ENCODE measurements at regions not wholly inside any gene's neighbourhood (a gene's known extent, or its start where the extent isn't known, plus 50 kb on each side); places are given as distances from the start of the nearest gene placed in this dataset.
"Not testable (repeated sequence)": the region's sequence is repeated elsewhere in the genome, so short reads cannot be mapped to it uniquely, and the experiment has no call there.

GRCh38 chr13:18869365-18869764, 312.3 kb downstream of the TUBA3C start:
- H3K36me3 ChIP-seq (ENCODE audit: control insufficient read depth in 1 of 2, insufficient read depth in 2 of 2, low read length in 2 of 2); H3K27ac ChIP-seq (ENCODE audit: low read depth, low read length); H3K9ac ChIP-seq (ENCODE audit: low read depth in 1 of 2, low read length in 2 of 2); H3K27me3 ChIP-seq (ENCODE audit: control insufficient read depth in 1 of 2, insufficient read depth in 2 of 2, low read length in 2 of 2); H3K9me3 ChIP-seq (ENCODE audit: control insufficient read depth in 1 of 2, low read length in 2 of 2); H3K4me1 ChIP-seq (ENCODE audit: control insufficient read depth in 1 of 2, insufficient read depth in 2 of 2, low read length in 2 of 2); H3K4me3 ChIP-seq (ENCODE audit: low read depth in 1 of 2, low read length in 2 of 2): not testable (repeated sequence)

DNA sequence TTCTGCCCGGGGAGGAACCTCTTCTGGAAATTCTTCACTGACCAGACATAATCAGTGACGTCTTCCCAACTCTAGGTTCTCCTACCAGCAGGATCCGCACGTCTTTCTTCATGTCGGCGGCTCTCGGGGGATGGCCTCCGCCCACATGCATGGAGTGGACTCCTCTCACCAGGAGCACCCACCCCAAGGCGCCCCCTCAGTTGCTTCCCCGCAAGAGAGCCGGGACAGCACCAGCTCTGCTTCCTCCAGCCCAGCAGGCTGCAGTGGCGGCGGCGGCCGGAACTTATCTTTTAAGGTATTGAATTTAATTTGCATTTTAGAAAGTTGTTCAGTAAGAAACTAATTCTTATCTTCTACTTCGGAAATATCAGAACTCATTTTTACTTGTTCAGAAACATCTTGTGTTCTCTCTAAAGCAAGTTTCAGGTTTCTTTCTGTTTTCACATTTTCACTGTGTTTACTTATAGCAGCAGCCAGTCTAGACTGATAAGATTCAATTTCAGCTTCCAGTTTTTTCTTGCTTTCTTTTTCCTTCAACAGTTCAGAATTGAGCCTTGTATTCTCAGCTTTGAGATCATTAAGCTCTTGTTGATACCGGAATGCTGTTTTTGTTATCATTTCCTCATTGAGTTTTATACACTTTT, 343.5 kb downstream of the TUBA3C start:
- not testable (repeated sequence) for H3K4me1 ChIP-seq (ENCODE audit: control insufficient read depth in 1 of 2, insufficient read depth in 2 of 2, low read length in 2 of 2); H3K27me3 ChIP-seq (ENCODE audit: control insufficient read depth in 1 of 2, insufficient read depth in 2 of 2, low read length in 2 of 2); H3K36me3 ChIP-seq (ENCODE audit: control insufficient read depth in 1 of 2, insufficient read depth in 2 of 2, low read length in 2 of 2); H3K9ac ChIP-seq (ENCODE audit: low read depth in 1 of 2, low read length in 2 of 2); H3K27ac ChIP-seq (ENCODE audit: low read depth, low read length); H3K4me3 ChIP-seq (ENCODE audit: low read depth in 1 of 2, low read length in 2 of 2); H3K9me3 ChIP-seq (ENCODE audit: control insufficient read depth in 1 of 2, low read length in 2 of 2)

GRCh38 chr13:18837179-18837745, 344.4 kb downstream of the TUBA3C start:
- H3K27me3 ChIP-seq (ENCODE audit: control insufficient read depth in 1 of 2, insufficient read depth in 2 of 2, low read length in 2 of 2); H3K4me3 ChIP-seq (ENCODE audit: low read depth in 1 of 2, low read length in 2 of 2); H3K27ac ChIP-seq (ENCODE audit: low read depth, low read length); H3K9ac ChIP-seq (ENCODE audit: low read depth in 1 of 2, low read length in 2 of 2); H3K4me1 ChIP-seq (ENCODE audit: control insufficient read depth in 1 of 2, insufficient read depth in 2 of 2, low read length in 2 of 2); H3K36me3 ChIP-seq (ENCODE audit: control insufficient read depth in 1 of 2, insufficient read depth in 2 of 2, low read length in 2 of 2); H3K9me3 ChIP-seq (ENCODE audit: control insufficient read depth in 1 of 2, low read length in 2 of 2): not testable (repeated sequence)

- H3K27me3 ChIP-seq (ENCODE audit: control insufficient read depth in 1 of 2, insufficient read depth in 2 of 2, low read length in 2 of 2); H3K36me3 ChIP-seq (ENCODE audit: control insufficient read depth in 1 of 2, insufficient read depth in 2 of 2, low read length in 2 of 2); H3K9me3 ChIP-seq (ENCODE audit: control insufficient read depth in 1 of 2, low read length in 2 of 2); H3K4me1 ChIP-seq (ENCODE audit: control insufficient read depth in 1 of 2, insufficient read depth in 2 of 2, low read length in 2 of 2); H3K9ac ChIP-seq (ENCODE audit: low read depth in 1 of 2, low read length in 2 of 2); H3K27ac ChIP-seq (ENCODE audit: low read depth, low read length); H3K4me3 ChIP-seq (ENCODE audit: low read depth in 1 of 2, low read length in 2 of 2): not testable (repeated sequence)
Measured at GRCh38 chr13:18836371-18837178, 345.0 kb downstream of the TUBA3C start.

- H3K4me1 ChIP-seq (ENCODE audit: control insufficient read depth in 1 of 2, insufficient read depth in 2 of 2, low read length in 2 of 2); H3K36me3 ChIP-seq (ENCODE audit: control insufficient read depth in 1 of 2, insufficient read depth in 2 of 2, low read length in 2 of 2); H3K9ac ChIP-seq (ENCODE audit: low read depth in 1 of 2, low read length in 2 of 2); H3K27ac ChIP-seq (ENCODE audit: low read depth, low read length); H3K4me3 ChIP-seq (ENCODE audit: low read depth in 1 of 2, low read length in 2 of 2); H3K9me3 ChIP-seq (ENCODE audit: control insufficient read depth in 1 of 2, low read length in 2 of 2); H3K27me3 ChIP-seq (ENCODE audit: control insufficient read depth in 1 of 2, insufficient read depth in 2 of 2, low read length in 2 of 2): not testable (repeated sequence)
Measured at GRCh38 chr13:18835754-18836153, 345.9 kb downstream of the TUBA3C start.

DNA sequence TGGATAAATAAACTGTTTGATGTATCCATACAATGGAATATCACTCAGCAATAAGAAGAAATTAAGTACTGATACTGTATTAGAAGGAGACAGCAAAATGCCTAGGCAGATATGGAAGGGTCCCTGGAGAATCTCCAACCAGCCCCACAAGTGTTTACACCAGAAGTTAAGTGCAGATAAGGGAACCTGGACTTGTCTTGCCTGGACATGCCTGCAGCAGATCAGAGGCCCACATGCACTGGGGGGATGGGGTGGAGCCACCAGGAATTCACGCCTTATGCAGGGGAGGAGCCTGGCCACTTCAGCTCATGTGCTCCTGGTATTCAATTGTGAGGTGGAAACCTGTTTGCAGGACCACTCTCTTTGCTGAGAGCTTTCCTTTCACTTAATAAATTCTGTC, 356.9 kb downstream of the TUBA3C start:
- not testable (repeated sequence) for H3K27me3 ChIP-seq (ENCODE audit: control insufficient read depth in 1 of 2, insufficient read depth in 2 of 2, low read length in 2 of 2); H3K9me3 ChIP-seq (ENCODE audit: control insufficient read depth in 1 of 2, low read length in 2 of 2); H3K36me3 ChIP-seq (ENCODE audit: control insufficient read depth in 1 of 2, insufficient read depth in 2 of 2, low read length in 2 of 2); H3K4me3 ChIP-seq (ENCODE audit: low read depth in 1 of 2, low read length in 2 of 2); H3K27ac ChIP-seq (ENCODE audit: low read depth, low read length); H3K4me1 ChIP-seq (ENCODE audit: control insufficient read depth in 1 of 2, insufficient read depth in 2 of 2, low read length in 2 of 2); H3K9ac ChIP-seq (ENCODE audit: low read depth in 1 of 2, low read length in 2 of 2)

GRCh38 chr13:18822655-18823639, 358.7 kb downstream of the TUBA3C start:
- H3K27me3 ChIP-seq (ENCODE audit: control insufficient read depth in 1 of 2, insufficient read depth in 2 of 2, low read length in 2 of 2); H3K4me3 ChIP-seq (ENCODE audit: low read depth in 1 of 2, low read length in 2 of 2): not testable (repeated sequence)

DNA sequence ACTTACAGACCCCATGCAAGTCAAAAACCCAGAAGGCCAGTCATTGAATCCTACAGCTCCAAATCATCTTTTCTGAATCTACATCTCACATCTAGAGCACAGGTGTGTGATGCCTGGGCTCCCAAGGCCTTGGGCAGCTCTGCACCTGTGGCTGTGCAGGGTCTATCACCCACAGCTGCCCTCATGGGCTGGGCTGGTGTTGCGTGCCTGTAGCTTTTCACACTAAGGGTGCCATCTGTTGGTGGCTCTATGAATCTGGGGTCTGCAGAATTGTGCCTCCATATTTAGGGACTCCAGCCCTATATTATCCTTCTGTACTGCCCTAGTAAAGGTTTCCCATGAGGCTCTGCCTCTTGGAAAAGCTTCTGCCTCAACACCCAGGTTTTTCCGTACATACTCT, 407.6 kb downstream of the TUBA3C start:
- not testable (repeated sequence) for H3K4me3 ChIP-seq (ENCODE audit: low read depth in 1 of 2, low read length in 2 of 2); H3K9me3 ChIP-seq (ENCODE audit: control insufficient read depth in 1 of 2, low read length in 2 of 2); H3K27me3 ChIP-seq (ENCODE audit: control insufficient read depth in 1 of 2, insufficient read depth in 2 of 2, low read length in 2 of 2); H3K36me3 ChIP-seq (ENCODE audit: control insufficient read depth in 1 of 2, insufficient read depth in 2 of 2, low read length in 2 of 2); H3K4me1 ChIP-seq (ENCODE audit: control insufficient read depth in 1 of 2, insufficient read depth in 2 of 2, low read length in 2 of 2); H3K9ac ChIP-seq (ENCODE audit: low read depth in 1 of 2, low read length in 2 of 2); H3K27ac ChIP-seq (ENCODE audit: low read depth, low read length)

More at GRCh38 chr13:18822655-18823639, 358.7 kb downstream of the TUBA3C start:
- not testable (repeated sequence) for H3K36me3 ChIP-seq (ENCODE audit: control insufficient read depth in 1 of 2, insufficient read depth in 2 of 2, low read length in 2 of 2); H3K4me1 ChIP-seq (ENCODE audit: control insufficient read depth in 1 of 2, insufficient read depth in 2 of 2, low read length in 2 of 2); H3K9me3 ChIP-seq (ENCODE audit: control insufficient read depth in 1 of 2, low read length in 2 of 2); H3K27ac ChIP-seq (ENCODE audit: low read depth, low read length); H3K9ac ChIP-seq (ENCODE audit: low read depth in 1 of 2, low read length in 2 of 2)

GRCh38 chr13:18741696-18742095, 439.9 kb downstream of the TUBA3C start:
- not testable (repeated sequence) for H3K4me3 ChIP-seq (ENCODE audit: low read depth in 1 of 2, low read length in 2 of 2); H3K9me3 ChIP-seq (ENCODE audit: control insufficient read depth in 1 of 2, low read length in 2 of 2); H3K36me3 ChIP-seq (ENCODE audit: control insufficient read depth in 1 of 2, insufficient read depth in 2 of 2, low read length in 2 of 2); H3K4me1 ChIP-seq (ENCODE audit: control insufficient read depth in 1 of 2, insufficient read depth in 2 of 2, low read length in 2 of 2); H3K27ac ChIP-seq (ENCODE audit: low read depth, low read length); H3K27me3 ChIP-seq (ENCODE audit: control insufficient read depth in 1 of 2, insufficient read depth in 2 of 2, low read length in 2 of 2); H3K9ac ChIP-seq (ENCODE audit: low read depth in 1 of 2, low read length in 2 of 2)

GRCh38 chr13:18739310-18739709, 442.3 kb downstream of the TUBA3C start:
- Histone ChIP-seq H3K9ac (ENCODE audit: low read depth in 1 of 2, low read length in 2 of 2) (no peak overlapping the region), H3K27me3 (ENCODE audit: control insufficient read depth in 1 of 2, insufficient read depth in 2 of 2, low read length in 2 of 2) (no peaks in the 10 kb centered on the region), H3K27ac (ENCODE audit: low read depth, low read length) (no peak overlapping the region), H3K4me1 (ENCODE audit: control insufficient read depth in 1 of 2, insufficient read depth in 2 of 2, low read length in 2 of 2) (no peaks in the 10 kb centered on the region), H3K36me3 (ENCODE audit: control insufficient read depth in 1 of 2, insufficient read depth in 2 of 2, low read length in 2 of 2) (no peaks in the 10 kb centered on the region), H3K4me3 (ENCODE audit: low read depth in 1 of 2, low read length in 2 of 2) (no peak overlapping the region), H3K9me3 (ENCODE audit: control insufficient read depth in 1 of 2, low read length in 2 of 2) (no peaks in the 10 kb centered on the region)

Measured in duodenal mucosa (tissue), 2 donors.